ENCODE measurements at regions not wholly inside any gene's neighbourhood (a gene's known extent, or its start where the extent isn't known, plus 50 kb on each side); places are given as distances from the start of the nearest gene placed in this dataset.
A peak's percentile ranks its signal among the peaks of the same experiment; 100 is the strongest.
"Not testable (repeated sequence)": the region's sequence is repeated elsewhere in the genome, so short reads cannot be mapped to it uniquely, and the experiment has no call there.

GRCh38 chr13:19362946-19363510 lies 181.4 kb upstream of the TUBA3C start:
- DNase-seq: no peak

GRCh38 chr13:19359697-19360096 lies 178.1 kb upstream of the TUBA3C start:
- not testable (repeated sequence) for DNase-seq

GRCh38 chr13:19345916-19346422 lies 164.3 kb upstream of the TUBA3C start:
- no peak for DNase-seq

- no peak for DNase-seq
These were observed 163.5 kb upstream of the TUBA3C start for GRCh38 chr13:19345158-19345557.

- peak in 1 of 51 donors; percentile 1 for DNase-seq
These were observed 163.0 kb upstream of the TUBA3C start for GRCh38 chr13:19344585-19345120.

GRCh38 chr13:19332378-19332777 lies 150.8 kb upstream of the TUBA3C start:
- no peak for DNase-seq

GRCh38 chr13:19329365-19329764 lies 147.7 kb upstream of the TUBA3C start:
- no peak for DNase-seq

GRCh38 chr13:19324325-19324724 lies 142.7 kb upstream of the TUBA3C start:
- no peak for DNase-seq

GRCh38 chr13:19321222-19321621 lies 139.6 kb upstream of the TUBA3C start:
- DNase-seq: no peak

- no peak for DNase-seq
These were observed 123.8 kb upstream of the TUBA3C start for GRCh38 chr13:19305434-19305833.

- no peak for DNase-seq
These were observed 107.6 kb upstream of the TUBA3C start for GRCh38 chr13:19289180-19289579.

- no peak for DNase-seq
These were observed 102.2 kb upstream of the TUBA3C start for GRCh38 chr13:19283836-19284235.

GRCh38 chr13:19268331-19268730 lies 86.7 kb upstream of the TUBA3C start:
- DNase-seq: no peak

- no peak for DNase-seq
These were observed 86.1 kb upstream of the TUBA3C start for GRCh38 chr13:19267746-19268145.

GRCh38 chr13:19266979-19267378 lies 85.4 kb upstream of the TUBA3C start:
- no peak for DNase-seq

- DNase-seq: no peak
These were observed 83.1 kb upstream of the TUBA3C start for GRCh38 chr13:19264711-19265110.

GRCh38 chr13:19252381-19252780 lies 70.8 kb upstream of the TUBA3C start:
- no peak for DNase-seq

- DNase-seq: no peak
These were observed 57.7 kb upstream of the TUBA3C start for GRCh38 chr13:19239114-19239860.

All from hypothalamus (tissue), 51 donors.